ENCODE measurements at regions not wholly inside any gene's neighbourhood (a gene's known extent, or its start where the extent isn't known, plus 50 kb on each side); places are given as distances from the start of the nearest gene placed in this dataset.

DNA sequence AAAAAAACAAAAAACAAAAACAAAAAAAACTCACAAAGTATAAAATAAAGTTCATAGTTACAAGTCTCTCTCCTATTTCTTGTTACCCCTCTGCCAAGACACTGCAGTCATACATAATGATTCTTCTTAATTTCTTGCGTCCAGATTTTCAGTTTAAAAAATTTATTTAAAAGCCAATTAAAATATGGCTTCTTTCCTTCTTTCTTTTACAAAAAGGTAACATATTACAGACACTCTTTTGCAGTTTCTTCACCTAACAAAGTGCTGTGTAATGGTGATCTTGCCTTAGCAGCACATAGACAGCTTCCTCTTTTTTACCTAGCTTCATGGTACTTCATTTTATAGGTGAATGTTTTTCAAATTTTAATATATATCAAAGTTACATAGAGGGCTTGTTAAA, 136.1 kb upstream of the SGO1 start:
- H4K20me1 ChIP-seq (ENCODE audit: insufficient read depth) = no peaks in the 10 kb centered on the region
- H3K27me3 ChIP-seq (ENCODE audit: insufficient read depth, low read depth, low read length) = no peaks in the 10 kb centered on the region
- no peaks in the 10 kb centered on the region for H3F3A ChIP-seq (ENCODE audit: insufficient read depth, low read length, poor library complexity, severe bottlenecking)
- no peaks in the 10 kb centered on the region for H3K79me2 ChIP-seq (replicated peaks; ENCODE audit: insufficient read depth, low read length)
- no peak overlapping the region for H2AFZ ChIP-seq (ENCODE audit: low read depth, low read length)
- no peak overlapping the region for H3K9ac ChIP-seq (ENCODE audit: low read length)
- H3K9me3 ChIP-seq (ENCODE audit: low read length) = no peaks in the 10 kb centered on the region
- H3K27ac ChIP-seq (ENCODE audit: low read length) = no peak overlapping the region
- H3K9me2 ChIP-seq (ENCODE audit: insufficient read depth, low read length) = no peaks in the 10 kb centered on the region
- H3K36me3 ChIP-seq (ENCODE audit: insufficient read depth, low read length) = no peaks in the 10 kb centered on the region
- TF ChIP-seq EP300 (conservative IDR thresholded peaks at IDR 0.05; ENCODE audit: poor library complexity, severe bottlenecking) (no peak), EZH2 (IDR thresholded peaks at IDR 0.05; ENCODE audit: borderline replicate concordance, insufficient read depth, low read length, poor library complexity, severe bottlenecking) (no peak), SMC3 (conservative IDR thresholded peaks at IDR 0.05; ENCODE audit: poor library complexity) (no peak)
- TF ChIP-seq, protein P1, sequence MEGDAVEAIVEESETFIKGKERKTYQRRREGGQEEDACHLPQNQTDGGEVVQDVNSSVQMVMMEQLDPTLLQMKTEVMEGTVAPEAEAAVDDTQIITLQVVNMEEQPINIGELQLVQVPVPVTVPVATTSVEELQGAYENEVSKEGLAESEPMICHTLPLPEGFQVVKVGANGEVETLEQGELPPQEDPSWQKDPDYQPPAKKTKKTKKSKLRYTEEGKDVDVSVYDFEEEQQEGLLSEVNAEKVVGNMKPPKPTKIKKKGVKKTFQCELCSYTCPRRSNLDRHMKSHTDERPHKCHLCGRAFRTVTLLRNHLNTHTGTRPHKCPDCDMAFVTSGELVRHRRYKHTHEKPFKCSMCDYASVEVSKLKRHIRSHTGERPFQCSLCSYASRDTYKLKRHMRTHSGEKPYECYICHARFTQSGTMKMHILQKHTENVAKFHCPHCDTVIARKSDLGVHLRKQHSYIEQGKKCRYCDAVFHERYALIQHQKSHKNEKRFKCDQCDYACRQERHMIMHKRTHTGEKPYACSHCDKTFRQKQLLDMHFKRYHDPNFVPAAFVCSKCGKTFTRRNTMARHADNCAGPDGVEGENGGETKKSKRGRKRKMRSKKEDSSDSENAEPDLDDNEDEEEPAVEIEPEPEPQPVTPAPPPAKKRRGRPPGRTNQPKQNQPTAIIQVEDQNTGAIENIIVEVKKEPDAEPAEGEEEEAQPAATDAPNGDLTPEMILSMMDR (IDR thresholded peaks at IDR 0.05; ENCODE audit: poor library complexity, severe bottlenecking) = no peak
- no peak overlapping the region for H3K4me3 ChIP-seq (ENCODE audit: low read length)
- H3K4me2 ChIP-seq (ENCODE audit: low read length) = no peak overlapping the region

DNA sequence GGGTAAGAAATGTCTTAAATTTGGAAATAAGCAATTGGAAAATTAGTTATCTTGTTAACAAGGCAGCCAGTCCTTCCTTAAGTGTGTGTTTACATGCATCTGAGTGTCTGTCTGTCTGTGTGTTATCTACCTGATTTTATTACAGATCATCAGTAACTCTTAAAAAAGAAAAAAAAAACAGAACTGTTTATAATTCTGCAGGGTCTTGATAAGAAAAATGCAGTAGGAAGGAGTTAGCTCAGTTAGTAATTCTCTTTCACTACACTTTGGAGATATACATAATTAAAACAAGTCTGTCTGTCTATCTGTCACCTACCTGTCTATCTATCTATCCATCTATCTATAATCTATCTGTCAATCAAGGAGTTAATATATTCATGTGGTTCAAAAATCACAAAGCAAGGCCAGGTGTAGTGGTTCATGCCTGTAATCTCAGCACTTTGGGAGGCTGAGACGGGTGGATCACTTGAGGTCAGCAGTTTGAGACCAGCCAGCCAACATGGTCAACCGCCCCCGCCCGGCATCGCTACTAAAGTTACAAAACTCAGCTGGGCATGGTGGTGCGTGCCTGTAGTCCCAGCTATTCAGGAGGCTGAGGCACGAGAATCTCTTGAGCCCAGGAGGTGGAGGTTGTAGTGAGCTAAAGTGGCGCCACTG, 135.5 kb upstream of the SGO1 start:
- no peak for TF ChIP-seq POLR2AphosphoS5 (IDR thresholded peaks at IDR 0.05)
- TF ChIP-seq EZH2 (IDR thresholded peaks at IDR 0.05; ENCODE audit: borderline replicate concordance, insufficient read depth, low read length, poor library complexity, severe bottlenecking) = no peak
- no peak for TF ChIP-seq SMC3 (conservative IDR thresholded peaks at IDR 0.05; ENCODE audit: poor library complexity)
- no peak for TF ChIP-seq MXI1 (conservative IDR thresholded peaks at IDR 0.05; ENCODE audit: poor library complexity, severe bottlenecking)
- TF ChIP-seq, protein P2, sequence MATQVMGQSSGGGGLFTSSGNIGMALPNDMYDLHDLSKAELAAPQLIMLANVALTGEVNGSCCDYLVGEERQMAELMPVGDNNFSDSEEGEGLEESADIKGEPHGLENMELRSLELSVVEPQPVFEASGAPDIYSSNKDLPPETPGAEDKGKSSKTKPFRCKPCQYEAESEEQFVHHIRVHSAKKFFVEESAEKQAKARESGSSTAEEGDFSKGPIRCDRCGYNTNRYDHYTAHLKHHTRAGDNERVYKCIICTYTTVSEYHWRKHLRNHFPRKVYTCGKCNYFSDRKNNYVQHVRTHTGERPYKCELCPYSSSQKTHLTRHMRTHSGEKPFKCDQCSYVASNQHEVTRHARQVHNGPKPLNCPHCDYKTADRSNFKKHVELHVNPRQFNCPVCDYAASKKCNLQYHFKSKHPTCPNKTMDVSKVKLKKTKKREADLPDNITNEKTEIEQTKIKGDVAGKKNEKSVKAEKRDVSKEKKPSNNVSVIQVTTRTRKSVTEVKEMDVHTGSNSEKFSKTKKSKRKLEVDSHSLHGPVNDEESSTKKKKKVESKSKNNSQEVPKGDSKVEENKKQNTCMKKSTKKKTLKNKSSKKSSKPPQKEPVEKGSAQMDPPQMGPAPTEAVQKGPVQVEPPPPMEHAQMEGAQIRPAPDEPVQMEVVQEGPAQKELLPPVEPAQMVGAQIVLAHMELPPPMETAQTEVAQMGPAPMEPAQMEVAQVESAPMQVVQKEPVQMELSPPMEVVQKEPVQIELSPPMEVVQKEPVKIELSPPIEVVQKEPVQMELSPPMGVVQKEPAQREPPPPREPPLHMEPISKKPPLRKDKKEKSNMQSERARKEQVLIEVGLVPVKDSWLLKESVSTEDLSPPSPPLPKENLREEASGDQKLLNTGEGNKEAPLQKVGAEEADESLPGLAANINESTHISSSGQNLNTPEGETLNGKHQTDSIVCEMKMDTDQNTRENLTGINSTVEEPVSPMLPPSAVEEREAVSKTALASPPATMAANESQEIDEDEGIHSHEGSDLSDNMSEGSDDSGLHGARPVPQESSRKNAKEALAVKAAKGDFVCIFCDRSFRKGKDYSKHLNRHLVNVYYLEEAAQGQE (IDR thresholded peaks at IDR 0.05; ENCODE audit: borderline replicate concordance) = no peak
- no peak for TF ChIP-seq RAD21 (conservative IDR thresholded peaks at IDR 0.05)
- TF ChIP-seq, protein P1 (IDR thresholded peaks at IDR 0.05; ENCODE audit: poor library complexity, severe bottlenecking) = no peak
- TF ChIP-seq TAF1 (IDR thresholded peaks at IDR 0.05; ENCODE audit: low read depth) = no peak
- no peak for TF ChIP-seq EP300 (conservative IDR thresholded peaks at IDR 0.05; ENCODE audit: poor library complexity, severe bottlenecking)
- H4K20me1 ChIP-seq (ENCODE audit: insufficient read depth) = no peaks in the 10 kb centered on the region

More for the DNA sequence above, 135.5 kb upstream of the SGO1 start:
- H3F3A ChIP-seq (ENCODE audit: insufficient read depth, low read length, poor library complexity, severe bottlenecking) = no peaks in the 10 kb centered on the region
- H3K9me3 ChIP-seq (ENCODE audit: low read length) = no peaks in the 10 kb centered on the region
- no peaks in the 10 kb centered on the region for H3K9me2 ChIP-seq (ENCODE audit: insufficient read depth, low read length)
- no peaks in the 10 kb centered on the region for H3K79me2 ChIP-seq (replicated peaks; ENCODE audit: insufficient read depth, low read length)
- no peak overlapping the region for H3K4me3 ChIP-seq (ENCODE audit: low read length)
- H3K9ac ChIP-seq (ENCODE audit: low read length) = no peak overlapping the region
- no peaks in the 10 kb centered on the region for H3K27me3 ChIP-seq (ENCODE audit: insufficient read depth, low read depth, low read length)
- H3K27ac ChIP-seq (ENCODE audit: low read length) = no peak overlapping the region
- H3K4me2 ChIP-seq (ENCODE audit: low read length) = no peak overlapping the region
- no peak overlapping the region for H2AFZ ChIP-seq (ENCODE audit: low read depth, low read length)
- no peaks in the 10 kb centered on the region for H3K36me3 ChIP-seq (ENCODE audit: insufficient read depth, low read length)

Data from neural cell (in vitro differentiated cells).